CD4-positive, alpha-beta T cell (primary cell): ENCODE measurements at regions not wholly inside any gene's neighbourhood (a gene's known extent, or its start where the extent isn't known, plus 50 kb on each side); places are given as distances from the start of the nearest gene placed in this dataset.

Experiments
- ATAC-seq: fragments of 200-7000 bp; cut with Tn5 transposase; one replicate; pipeline ENCODE4 v1.10.0; 2022; ENCODE audit warnings: mild to moderate bottlenecking; ENCODE audit not compliant: poor library complexity
- CTCF ChIA-PET: fragments of 350-600 bp; sonication (Branson Sonifier 250); formaldehyde crosslinking; loops from one replicate; lab custom pipeline; 2021; ENCODE audit warnings: antibody characterized with exemption, inconsistent platforms; lab: Charles Lee
- POLR2A ChIA-PET: fragments of 350-600 bp; sonication (Branson Sonifier 250); formaldehyde crosslinking; loops from one replicate; lab custom pipeline; 2021; ENCODE audit warnings: antibody characterized with exemption, inconsistent platforms; lab: Charles Lee
- DNase-seq, 14 experiments: peaks; one replicate each; pipeline ENCODE4 v3.0.0-alpha.2; 2013 to 2020; ENCODE audit warnings: mixed read lengths in 2 of 14
- H3K27ac ChIP-seq, 2 donors: one replicate each; pipeline versions ENCODE4 v1.5.1 to v1.7.0; 2013; ENCODE audit warnings: low read length in 2 of 2, low read depth in 1 of 2, mild to moderate bottlenecking in 1 of 2
- H3K27me3 ChIP-seq, 2 experiments: 1 replicate in 1 of 2; 2 replicates in 1 of 2; pipeline versions ENCODE4 v1.6.1 to v1.7.0; 2013; ENCODE audit warnings: low read length in 2 of 2, control low read depth in 1 of 2, mild to moderate bottlenecking in 1 of 2, moderate library complexity in 1 of 2; ENCODE audit not compliant: insufficient read depth in 2 of 2, control insufficient read depth in 1 of 2
- H3K36me3 ChIP-seq: one replicate; pipeline ENCODE4 v1.6.1; 2013; ENCODE audit warnings: low read length, control low read depth; ENCODE audit not compliant: insufficient read depth
- H3K4me1 ChIP-seq: one replicate; pipeline ENCODE4 v1.6.1; 2013; ENCODE audit warnings: low read length, control low read depth; ENCODE audit not compliant: insufficient read depth
- H3K4me3 ChIP-seq: one replicate; pipeline ENCODE4 v1.5.1; 2013; ENCODE audit warnings: mild to moderate bottlenecking, low read length, moderate library complexity
- H3K9me3 ChIP-seq, 2 experiments: 1 replicate in 1 of 2; 2 replicates in 1 of 2; pipeline versions ENCODE4 v1.6.1 to v1.7.0; 2013; ENCODE audit warnings: low read length in 2 of 2, mild to moderate bottlenecking in 2 of 2, control low read depth in 1 of 2, moderate library complexity in 1 of 2; ENCODE audit not compliant: control insufficient read depth in 1 of 2, insufficient read depth in 1 of 2
- H3K27ac Mint-ChIP-seq: one replicate; pipeline ENCODE4 v1.8.0; 2020; ENCODE audit warnings: mixed read lengths
- H3K27me3 Mint-ChIP-seq: one replicate; pipeline ENCODE4 v1.8.0; 2021; ENCODE audit warnings: mixed read lengths
- H3K36me3 Mint-ChIP-seq: one replicate; pipeline ENCODE4 v1.8.0; 2021; ENCODE audit warnings: low read depth, mixed read lengths
- H3K4me1 Mint-ChIP-seq: one replicate; pipeline ENCODE4 v1.8.0; 2021; ENCODE audit warnings: low read depth, mixed read lengths
- H3K4me3 Mint-ChIP-seq: one replicate; pipeline ENCODE4 v1.8.0; 2020; ENCODE audit warnings: mild to moderate bottlenecking, mixed read lengths
- H3K9me3 Mint-ChIP-seq: one replicate; pipeline ENCODE4 v1.8.0; 2020; ENCODE audit warnings: mixed read lengths
- intact Hi-C, 2 experiments: fragments of 100-400 bp; cut with DNase I in 1 of 2; cut with micrococcal nuclease in 1 of 2; formaldehyde crosslinking; loops; one replicate each; pipeline versions ENCODE4 v1.15.1 to v1.9.0; 2023 to 2025; cut with DNase I, micrococcal nuclease
- TF ChIP-seq, protein P1 (sequence below): fragments of 200-600 bp; IDR thresholded peaks from one replicate; pipeline ENCODE4 v1.8.0; 2022; ENCODE audit warnings: antibody characterized with exemption, mild to moderate bottlenecking

- no peaks in the 10 kb centered on the region for H3K27me3 Mint-ChIP-seq
- no peak overlapping the region for H3K4me3 Mint-ChIP-seq
- POLR2A ChIA-PET, result no interaction called here
- ATAC-seq (no peak), DNase-seq (no peak)
- H3K36me3 ChIP-seq, result no peaks in the 10 kb centered on the region
- no peaks in the 10 kb centered on the region for H3K36me3 Mint-ChIP-seq
- TF ChIP-seq, protein P1, sequence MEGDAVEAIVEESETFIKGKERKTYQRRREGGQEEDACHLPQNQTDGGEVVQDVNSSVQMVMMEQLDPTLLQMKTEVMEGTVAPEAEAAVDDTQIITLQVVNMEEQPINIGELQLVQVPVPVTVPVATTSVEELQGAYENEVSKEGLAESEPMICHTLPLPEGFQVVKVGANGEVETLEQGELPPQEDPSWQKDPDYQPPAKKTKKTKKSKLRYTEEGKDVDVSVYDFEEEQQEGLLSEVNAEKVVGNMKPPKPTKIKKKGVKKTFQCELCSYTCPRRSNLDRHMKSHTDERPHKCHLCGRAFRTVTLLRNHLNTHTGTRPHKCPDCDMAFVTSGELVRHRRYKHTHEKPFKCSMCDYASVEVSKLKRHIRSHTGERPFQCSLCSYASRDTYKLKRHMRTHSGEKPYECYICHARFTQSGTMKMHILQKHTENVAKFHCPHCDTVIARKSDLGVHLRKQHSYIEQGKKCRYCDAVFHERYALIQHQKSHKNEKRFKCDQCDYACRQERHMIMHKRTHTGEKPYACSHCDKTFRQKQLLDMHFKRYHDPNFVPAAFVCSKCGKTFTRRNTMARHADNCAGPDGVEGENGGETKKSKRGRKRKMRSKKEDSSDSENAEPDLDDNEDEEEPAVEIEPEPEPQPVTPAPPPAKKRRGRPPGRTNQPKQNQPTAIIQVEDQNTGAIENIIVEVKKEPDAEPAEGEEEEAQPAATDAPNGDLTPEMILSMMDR, result no peak
- no peaks in the 10 kb centered on the region for H3K27me3 ChIP-seq
- no peaks in the 10 kb centered on the region for H3K4me1 ChIP-seq
- H3K4me1 Mint-ChIP-seq, result no peaks in the 10 kb centered on the region
- peaks cover 0 to 4% of the 10 kb centered on the region in 2 experiments for H3K9me3 ChIP-seq
- CTCF ChIA-PET, result no interaction called here
- no peak overlapping the region for H3K4me3 ChIP-seq
- no peaks in the 10 kb centered on the region for H3K9me3 Mint-ChIP-seq
- intact Hi-C loops, result no loop called here
- no peak overlapping the region for H3K27ac Mint-ChIP-seq
- H3K27ac ChIP-seq, result no peak overlapping the region
These were observed 397.6 kb upstream of the RGMA start for GRCh38 chr15:93486407-93487117.

DNA sequence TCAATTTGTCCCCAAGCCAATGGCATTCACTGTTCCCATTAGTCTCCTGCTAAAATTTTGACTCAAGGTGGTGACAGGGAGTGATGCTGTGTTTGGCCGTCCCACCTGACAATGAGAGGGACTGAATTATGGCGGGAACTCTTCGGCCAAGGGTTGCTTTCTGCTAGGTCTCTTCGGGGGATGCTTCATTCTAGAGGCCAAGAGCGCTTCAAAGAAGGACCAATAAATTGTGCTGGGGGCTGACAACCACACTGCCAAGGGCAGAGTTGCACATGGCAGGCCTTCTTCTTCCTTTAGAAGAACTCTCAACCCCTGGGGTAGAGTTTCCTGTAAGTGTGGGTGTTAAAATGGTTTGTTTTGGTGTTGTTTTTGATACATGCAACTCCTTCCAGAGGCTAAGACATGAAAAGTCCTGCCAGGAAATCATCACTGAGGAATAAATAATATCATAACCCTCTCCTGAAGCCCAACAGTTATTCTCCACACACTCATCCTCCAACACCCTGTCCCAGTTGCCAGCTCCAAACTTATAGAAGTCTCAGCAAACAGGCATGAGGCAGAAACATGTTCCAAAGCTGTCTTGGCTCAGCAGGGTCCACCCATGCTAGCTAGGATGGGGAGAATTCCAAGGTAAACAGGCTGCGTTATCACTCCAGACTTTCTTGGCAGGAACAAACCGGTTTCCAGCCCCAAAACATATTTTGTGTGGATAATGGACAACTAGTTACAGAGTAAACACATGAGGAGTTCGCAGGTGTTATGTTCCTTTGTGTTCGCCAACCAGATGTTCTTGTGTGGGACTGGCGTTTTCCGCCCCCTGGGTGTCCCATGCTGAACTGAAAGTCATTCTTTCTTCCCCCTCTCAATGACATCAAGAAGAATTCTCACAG is 396.7 kb upstream of the RGMA start:
- no peaks in the 10 kb centered on the region for H3K36me3 ChIP-seq
- Mint-ChIP-seq H3K27me3 (no peaks in the 10 kb centered on the region), H3K27ac (no peak overlapping the region), H3K36me3 (no peaks in the 10 kb centered on the region), H3K4me1 (no peaks in the 10 kb centered on the region), H3K4me3 (no peak overlapping the region), H3K9me3 (no peaks in the 10 kb centered on the region)
- no peak overlapping the region for H3K27ac ChIP-seq
- ATAC-seq, result no peak
- H3K4me1 ChIP-seq, result no peaks in the 10 kb centered on the region
- ChIA-PET POLR2A (no interaction called here), CTCF (no interaction called here)
- H3K27me3 ChIP-seq, result no peaks in the 10 kb centered on the region
- H3K4me3 ChIP-seq, result no peak overlapping the region
- TF ChIP-seq, protein P1, result no peak
- DNase-seq, result no peak
- intact Hi-C loops, result no loop called here
- H3K9me3 ChIP-seq, result peaks cover 0 to 4% of the 10 kb centered on the region in 2 experiments

- ChIA-PET CTCF (no interaction called here), POLR2A (no interaction called here)
- Histone ChIP-seq H3K4me1 (no peaks in the 10 kb centered on the region), H3K36me3 (no peaks in the 10 kb centered on the region), H3K27ac (no peak overlapping the region), H3K4me3 (no peak overlapping the region), H3K9me3 (peaks cover 0 to 4% of the 10 kb centered on the region in 2 experiments), H3K27me3 (no peaks in the 10 kb centered on the region)
- H3K4me3 Mint-ChIP-seq, result no peak overlapping the region
- no peaks in the 10 kb centered on the region for H3K27me3 Mint-ChIP-seq
- H3K27ac Mint-ChIP-seq, result no peak overlapping the region
- TF ChIP-seq, protein P1, result no peak
- H3K4me1 Mint-ChIP-seq, result no peaks in the 10 kb centered on the region
- intact Hi-C loops, result no loop called here
- no peaks in the 10 kb centered on the region for H3K36me3 Mint-ChIP-seq
- no peak for ATAC-seq
- DNase-seq, result no peak
- H3K9me3 Mint-ChIP-seq, result no peaks in the 10 kb centered on the region
These were observed 394.9 kb upstream of the RGMA start for GRCh38 chr15:93483923-93484322.
